Body of pancreas (tissue), 4 donors: ENCODE measurements at regions not wholly inside any gene's neighbourhood (a gene's known extent, or its start where the extent isn't known, plus 50 kb on each side); places are given as distances from the start of the nearest gene placed in this dataset.

Source experiments
- ATAC-seq: fragments of 150-250 bp; one replicate; pipeline ENCODE4 v1.9.1; 2016
- DNase-seq, 4 donors: peaks; one replicate each; pipeline ENCODE4 v3.0.0-alpha.2; 2019
- H3K27ac ChIP-seq, 4 donors: fragments of 200-600 bp; sonication (generic); 1 replicate in 3 of 4; 2 replicates in 1 of 4; pipeline versions ENCODE4 v1.5.1 to v1.6.1; 2016 to 2019; ENCODE audit warnings: mild to moderate bottlenecking in 1 of 4, mixed read lengths in 1 of 4, moderate library complexity in 1 of 4
- H3K27me3 ChIP-seq, 2 donors: fragments of 200-600 bp; sonication (generic); one replicate each; pipeline ENCODE4 v1.6.0; 2016; ENCODE audit warnings: mild to moderate bottlenecking in 1 of 2
- H3K36me3 ChIP-seq, 2 donors: fragments of 200-600 bp; sonication (generic); replicated peaks in 1 of 2; 2 replicates each; pipeline ENCODE4 v1.5.1; 2016; ENCODE audit warnings: low read depth in 2 of 2; ENCODE audit not compliant: insufficient read depth in 1 of 2
- H3K4me1 ChIP-seq: fragments of 200-600 bp; sonication (generic); one replicate; pipeline ENCODE4 v1.6.0; 2016
- H3K4me3 ChIP-seq, 2 donors: fragments of 200-600 bp; sonication (generic); 1 replicate in 1 of 2; 2 replicates in 1 of 2; pipeline ENCODE4 v1.5.1; 2016 to 2019
- H3K9me3 ChIP-seq, 3 donors: fragments of 200-600 bp; sonication (generic); 1 replicate in 2 of 3; 2 replicates in 1 of 3; pipeline ENCODE4 v1.5.1; 2016
- CTCF ChIP-seq, 7 experiments: fragments of 450-650 bp in 4 of 7; fragments of 200-600 bp in 3 of 7; sonication (generic) in 3 of 7; IDR thresholded peaks; one replicate each; pipeline ENCODE4 v1.5.1; 2016 to 2019; ENCODE audit warnings: antibody characterized with exemption in 7 of 7
- POLR2A ChIP-seq, 3 donors: fragments of 450-650 bp; IDR thresholded peaks; one replicate each; pipeline ENCODE4 v1.6.1; 2016; ENCODE audit warnings: antibody characterized with exemption in 3 of 3, mild to moderate bottlenecking in 2 of 3
- WGBS, 2 donors: methylation state at CpG; one replicate each; pipeline ENCODE4 v1.1.5; 2017; 5-methylcytosine and 5-hydroxymethylcytosine counted together
- intact Hi-C: fragments of 100-400 bp; cut with DNase I; formaldehyde crosslinking; loops from one replicate; pipeline ENCODE4 v1.15.1; 2023

- TF ChIP-seq POLR2A (IDR thresholded peaks at IDR 0.05) (no peak), CTCF (IDR thresholded peaks at IDR 0.05) (no peak)
- DNase-seq (no peak), ATAC-seq (no peak)
- no peaks in the 10 kb centered on the region for H3K27me3 ChIP-seq
- H3K9me3 ChIP-seq: no peaks in the 10 kb centered on the region
- no peak overlapping the region for H3K4me3 ChIP-seq
- H3K27ac ChIP-seq: no peak overlapping the region
- 82 to 100% methylated on average over 1 of the region's 1 CpG for WGBS, 2 donors
- H3K4me1 ChIP-seq: no peaks in the 10 kb centered on the region
- no peaks in the 10 kb centered on the region for H3K36me3 ChIP-seq
- intact Hi-C loops: no loop called here
Measured at GRCh38 chr1:94729267-94729666, 90.9 kb upstream of the SLC44A3 start.

GRCh38 chr1:94727846-94728715, 92.1 kb upstream of the SLC44A3 start:
- H3K4me1 ChIP-seq: no peaks in the 10 kb centered on the region
- H3K27ac ChIP-seq: no peak overlapping the region
- intact Hi-C loops: no loop called here
- ATAC-seq (no peak), DNase-seq (no peak)
- H3K4me3 ChIP-seq: no peak overlapping the region
- no peaks in the 10 kb centered on the region for H3K36me3 ChIP-seq
- H3K27me3 ChIP-seq: no peaks in the 10 kb centered on the region
- no peaks in the 10 kb centered on the region for H3K9me3 ChIP-seq
- no peak for TF ChIP-seq CTCF (IDR thresholded peaks at IDR 0.05)
- TF ChIP-seq POLR2A (IDR thresholded peaks at IDR 0.05): no peak
- 70 to 73% methylated on average over 7 of the region's 7 CpGs for WGBS, 2 donors

GRCh38 chr1:94726981-94727685, 93.0 kb upstream of the SLC44A3 start:
- no peaks in the 10 kb centered on the region for H3K4me1 ChIP-seq
- no peak overlapping the region for H3K27ac ChIP-seq
- H3K4me3 ChIP-seq: no peak overlapping the region
- H3K9me3 ChIP-seq: no peaks in the 10 kb centered on the region
- ATAC-seq (no peak), DNase-seq (no peak)
- TF ChIP-seq CTCF (IDR thresholded peaks at IDR 0.05): no peak
- TF ChIP-seq POLR2A (IDR thresholded peaks at IDR 0.05): no peak
- intact Hi-C loops: no loop called here
- H3K27me3 ChIP-seq: no peaks in the 10 kb centered on the region
- 76 to 87% methylated on average over 6 of the region's 6 CpGs for WGBS, 2 donors
- H3K36me3 ChIP-seq: no peaks in the 10 kb centered on the region

- no peak overlapping the region for H3K27ac ChIP-seq
- DNase-seq (no peak), ATAC-seq (no peak)
- no peaks in the 10 kb centered on the region for H3K36me3 ChIP-seq
- no peak overlapping the region for H3K4me3 ChIP-seq
- intact Hi-C loops: no loop called here
- H3K9me3 ChIP-seq: no peaks in the 10 kb centered on the region
- TF ChIP-seq CTCF (IDR thresholded peaks at IDR 0.05) (no peak), POLR2A (IDR thresholded peaks at IDR 0.05) (no peak)
- no peaks in the 10 kb centered on the region for H3K4me1 ChIP-seq
- 96 to 98% methylated on average over 3 of the region's 3 CpGs for WGBS, 2 donors
- no peaks in the 10 kb centered on the region for H3K27me3 ChIP-seq
Measured at GRCh38 chr1:94725566-94725965, 94.6 kb upstream of the SLC44A3 start.
